Breast epithelium (tissue), 4 donors: ENCODE measurements at regions not wholly inside any gene's neighbourhood (a gene's known extent, or its start where the extent isn't known, plus 50 kb on each side); places are given as distances from the start of the nearest gene placed in this dataset.

Source experiments
- DNase-seq, 2 donors: peaks; one replicate each; pipeline ENCODE4 v3.0.0-alpha.2; 2019; ENCODE audit warnings: low spot score in 2 of 2
- H3K27ac ChIP-seq, 2 donors: fragments of 200-600 bp; sonication (generic) in 1 of 2; one replicate each; pipeline ENCODE4 v1.5.1; 2016 to 2019; ENCODE audit warnings: mild to moderate bottlenecking in 1 of 2
- H3K27me3 ChIP-seq, 2 donors: fragments of 200-600 bp; sonication (generic) in 1 of 2; one replicate each; pipeline versions ENCODE4 v1.5.1 to v1.6.0; 2017 to 2019; ENCODE audit warnings: control low read depth in 1 of 2, mild to moderate bottlenecking in 1 of 2
- H3K36me3 ChIP-seq: fragments of 200-600 bp; one replicate; pipeline ENCODE4 v1.5.1; 2019
- H3K4me1 ChIP-seq, 2 donors: fragments of 200-600 bp; sonication (generic); one replicate each; pipeline ENCODE4 v1.5.1; 2016 to 2019; ENCODE audit warnings: control low read depth in 1 of 2
- H3K4me3 ChIP-seq, 3 donors: fragments of 200-600 bp; sonication (generic); 1 replicate in 2 of 3; 2 replicates in 1 of 3; pipeline ENCODE4 v1.5.1; 2016 to 2019; ENCODE audit warnings: mild to moderate bottlenecking in 3 of 3, moderate library complexity in 2 of 3
- H3K9me3 ChIP-seq, 2 donors: fragments of 200-600 bp; sonication (generic) in 1 of 2; one replicate each; pipeline ENCODE4 v1.5.1; 2016 to 2019; ENCODE audit warnings: control low read depth in 1 of 2
- CTCF ChIP-seq, 3 donors: fragments of 450-650 bp; IDR thresholded peaks; one replicate each; pipeline ENCODE4 v1.5.1; 2016 to 2017; ENCODE audit warnings: antibody characterized with exemption in 3 of 3, mild to moderate bottlenecking in 3 of 3, moderate library complexity in 3 of 3
- POLR2A ChIP-seq: fragments of 450-650 bp; IDR thresholded peaks from one replicate; pipeline ENCODE4 v1.6.1; 2016; ENCODE audit warnings: antibody characterized with exemption, mild to moderate bottlenecking, moderate library complexity
- POLR2AphosphoS5 ChIP-seq, 3 donors: sonication (generic); formaldehyde crosslinking; IDR thresholded peaks; one replicate each; pipeline ENCODE4 v1.6.1; 2017; ENCODE audit warnings: antibody characterized with exemption in 3 of 3
- intact Hi-C: fragments of 100-400 bp; cut with DNase I; formaldehyde crosslinking; loops from one replicate; pipeline ENCODE4 v1.15.1; 2023; ENCODE audit warnings: low total_unique reads

- no peaks in the 10 kb centered on the region for H3K4me1 ChIP-seq
- no peaks in the 10 kb centered on the region for H3K27me3 ChIP-seq
- TF ChIP-seq CTCF (IDR thresholded peaks at IDR 0.05) (no peak), POLR2AphosphoS5 (IDR thresholded peaks at IDR 0.05) (no peak), POLR2A (no peak)
- H3K27ac ChIP-seq, result no peak overlapping the region
- intact Hi-C loops, result no loop called here
- no peaks in the 10 kb centered on the region for H3K36me3 ChIP-seq
- no peak overlapping the region for H3K4me3 ChIP-seq
- H3K9me3 ChIP-seq, result no peaks in the 10 kb centered on the region
- DNase-seq, result no peak
These were observed 155.2 kb downstream of the RFC3 start for GRCh38 chr13:33973194-33973593.

GRCh38 chr13:33976965-33977364 is 159.0 kb downstream of the RFC3 start:
- H3K4me3 ChIP-seq, result no peak overlapping the region
- H3K27me3 ChIP-seq, result no peaks in the 10 kb centered on the region
- H3K36me3 ChIP-seq, result no peaks in the 10 kb centered on the region
- no peak for DNase-seq
- no peak overlapping the region for H3K27ac ChIP-seq
- intact Hi-C loops, result no loop called here
- H3K9me3 ChIP-seq, result no peaks in the 10 kb centered on the region
- no peaks in the 10 kb centered on the region for H3K4me1 ChIP-seq
- TF ChIP-seq POLR2AphosphoS5 (IDR thresholded peaks at IDR 0.05), result no peak
- TF ChIP-seq POLR2A, result no peak
- no peak for TF ChIP-seq CTCF (IDR thresholded peaks at IDR 0.05)

DNA sequence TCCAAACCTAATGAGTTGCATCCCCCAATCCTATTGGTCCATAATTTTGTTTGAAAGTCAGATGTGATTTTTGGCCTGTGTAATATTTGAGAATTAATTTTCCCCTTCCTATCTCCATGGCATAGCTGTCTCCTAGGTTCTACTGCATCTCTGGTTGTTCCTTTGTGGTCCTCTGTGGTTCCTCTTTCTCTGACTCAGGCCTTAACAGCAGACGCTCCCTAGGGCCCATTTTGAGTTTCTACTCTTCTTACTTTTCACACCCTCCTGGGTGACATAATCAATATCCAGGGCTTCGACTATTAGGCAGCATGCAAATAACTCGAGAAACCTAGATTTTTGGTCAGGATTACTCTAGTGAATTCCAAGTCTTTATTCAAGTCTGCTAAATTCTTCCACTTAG is 160.7 kb downstream of the RFC3 start:
- Histone ChIP-seq H3K27me3 (no peaks in the 10 kb centered on the region), H3K36me3 (no peaks in the 10 kb centered on the region), H3K4me1 (no peaks in the 10 kb centered on the region), H3K4me3 (no peak overlapping the region), H3K27ac (no peak overlapping the region), H3K9me3 (no peaks in the 10 kb centered on the region)
- TF ChIP-seq POLR2AphosphoS5 (IDR thresholded peaks at IDR 0.05) (no peak), CTCF (IDR thresholded peaks at IDR 0.05) (no peak), POLR2A (no peak)
- intact Hi-C loops, result no loop called here
- no peak for DNase-seq

GRCh38 chr13:33992881-33993336 is 175.0 kb downstream of the RFC3 start:
- H3K4me3 ChIP-seq, result no peak overlapping the region

GRCh38 chr13:33994198-33994597 is 176.2 kb downstream of the RFC3 start:
- H3K27ac ChIP-seq, result no peak overlapping the region
- H3K27me3 ChIP-seq, result no peaks in the 10 kb centered on the region
- intact Hi-C loops, result loop anchor here (5.0 kb wide), 1 partner anchor 1253 kb away; no protein-coding TSS in a partner anchor
- no peak for TF ChIP-seq POLR2AphosphoS5 (IDR thresholded peaks at IDR 0.05)
- TF ChIP-seq POLR2A, result no peak
- TF ChIP-seq CTCF (IDR thresholded peaks at IDR 0.05), result no peak
- no peak overlapping the region for H3K4me3 ChIP-seq
- no peak for DNase-seq
- no peaks in the 10 kb centered on the region for H3K36me3 ChIP-seq
- H3K4me1 ChIP-seq, result no peaks in the 10 kb centered on the region
- no peaks in the 10 kb centered on the region for H3K9me3 ChIP-seq

More at GRCh38 chr13:33992881-33993336, 175.0 kb downstream of the RFC3 start:
- Histone ChIP-seq H3K36me3 (no peaks in the 10 kb centered on the region), H3K27me3 (no peaks in the 10 kb centered on the region), H3K9me3 (no peaks in the 10 kb centered on the region), H3K27ac (no peak overlapping the region), H3K4me1 (no peaks in the 10 kb centered on the region)
- no peak for TF ChIP-seq POLR2AphosphoS5 (IDR thresholded peaks at IDR 0.05)
- no peak for TF ChIP-seq CTCF (IDR thresholded peaks at IDR 0.05)
- no peak for TF ChIP-seq POLR2A
- intact Hi-C loops, result loop anchor here (5.0 kb wide), 1 partner anchor 1254 kb away; no protein-coding TSS in a partner anchor
- no peak for DNase-seq
